ENCODE measurements at regions not wholly inside any gene's neighbourhood (a gene's known extent, or its start where the extent isn't known, plus 50 kb on each side); places are given as distances from the start of the nearest gene placed in this dataset.
"Not testable (repeated sequence)": the region's sequence is repeated elsewhere in the genome, so short reads cannot be mapped to it uniquely, and the experiment has no call there.

DNA sequence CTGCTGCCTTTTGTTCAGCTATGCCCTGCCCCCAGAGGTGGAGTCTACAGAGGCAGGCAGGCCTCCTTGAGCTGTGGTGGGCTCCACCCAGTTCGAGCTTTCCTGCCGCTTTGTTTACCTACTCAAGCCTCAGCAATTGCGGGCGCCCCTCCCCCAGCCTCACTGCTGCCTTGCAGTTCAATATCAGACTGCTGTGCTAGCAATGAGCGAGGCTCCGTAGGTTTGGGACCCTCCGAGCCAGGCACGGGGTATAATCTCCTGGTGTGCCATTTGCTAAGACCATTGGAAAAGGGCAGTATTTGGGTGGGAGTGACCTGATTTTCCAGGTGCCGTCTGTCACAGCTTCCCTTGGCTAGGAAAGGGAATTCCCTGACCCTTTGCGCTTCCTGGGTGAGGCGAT, 51.9 kb downstream of the DIPK2A start:
- DNase-seq, result not testable (repeated sequence)

DNA sequence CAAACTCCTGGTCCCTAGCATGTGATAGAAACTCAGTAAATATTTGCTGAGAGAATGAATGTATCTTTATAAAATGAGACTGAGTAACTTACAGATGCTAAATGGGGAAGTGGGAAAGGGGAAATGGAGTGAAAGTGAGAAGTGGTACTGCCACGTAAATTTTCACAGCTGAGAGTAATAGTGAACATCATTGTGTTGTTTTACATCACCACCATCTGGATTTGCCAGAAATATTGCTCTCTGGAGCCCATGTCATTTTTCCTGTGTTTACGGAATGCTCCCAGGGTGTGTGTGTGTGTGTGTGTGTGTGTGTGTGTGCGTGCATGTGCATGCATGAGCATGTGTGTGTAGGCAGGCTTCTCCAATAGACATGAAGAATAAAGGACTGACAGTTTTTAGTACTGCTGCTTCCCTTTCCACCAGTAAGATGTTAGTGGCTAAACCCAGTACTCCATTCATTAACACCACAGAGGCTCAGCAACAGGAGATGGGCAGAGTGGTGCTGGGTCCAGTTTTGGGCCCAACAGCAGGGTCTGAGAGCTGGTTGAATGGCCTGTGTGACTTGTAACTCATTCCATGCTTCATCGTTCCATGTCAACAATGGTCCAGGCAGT, 57.3 kb downstream of the DIPK2A start:
- peak in 5 of 58 donors; percentile 4 to 40 (median 19) for DNase-seq

DNA sequence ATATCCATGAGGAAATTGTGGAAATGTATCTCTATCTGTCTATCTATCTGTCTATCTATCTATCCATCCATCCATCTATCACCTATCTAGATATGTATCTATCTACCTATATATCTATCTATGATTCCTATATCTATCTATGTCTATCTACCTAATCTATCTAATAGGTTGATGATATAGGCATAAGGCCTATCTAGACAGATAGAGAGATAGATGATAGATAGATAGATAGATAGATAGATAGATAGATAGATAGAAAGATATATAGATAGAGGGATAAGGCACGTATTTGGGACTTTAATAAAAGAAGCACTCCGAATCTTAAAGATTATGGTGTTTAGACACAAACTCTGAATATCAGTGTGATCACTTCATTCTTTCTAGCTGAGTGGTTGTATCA, 58.1 kb downstream of the DIPK2A start:
- DNase-seq, result no peak

DNA sequence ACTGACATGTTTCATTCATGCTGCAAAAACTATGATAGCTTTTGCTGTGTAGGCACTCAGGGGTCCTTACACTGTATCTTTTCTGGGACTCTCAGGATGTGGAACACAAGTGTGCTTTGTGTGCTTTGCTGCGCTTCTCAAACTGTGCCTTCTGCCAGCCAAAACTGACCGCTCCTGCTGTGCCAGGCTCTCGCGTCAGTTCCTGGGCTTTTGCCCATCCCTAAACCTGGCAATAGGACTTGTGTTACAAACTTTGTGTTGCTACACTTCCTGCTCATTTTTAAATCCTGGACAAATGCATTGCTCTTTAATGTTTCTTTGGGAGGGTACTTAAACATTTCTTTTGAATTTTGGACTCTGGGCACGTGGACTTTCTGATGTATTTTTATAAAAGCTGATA, 60.3 kb downstream of the DIPK2A start:
- peak in 57 of 58 donors; percentile 18 to 97 (median 83) for DNase-seq

DNA sequence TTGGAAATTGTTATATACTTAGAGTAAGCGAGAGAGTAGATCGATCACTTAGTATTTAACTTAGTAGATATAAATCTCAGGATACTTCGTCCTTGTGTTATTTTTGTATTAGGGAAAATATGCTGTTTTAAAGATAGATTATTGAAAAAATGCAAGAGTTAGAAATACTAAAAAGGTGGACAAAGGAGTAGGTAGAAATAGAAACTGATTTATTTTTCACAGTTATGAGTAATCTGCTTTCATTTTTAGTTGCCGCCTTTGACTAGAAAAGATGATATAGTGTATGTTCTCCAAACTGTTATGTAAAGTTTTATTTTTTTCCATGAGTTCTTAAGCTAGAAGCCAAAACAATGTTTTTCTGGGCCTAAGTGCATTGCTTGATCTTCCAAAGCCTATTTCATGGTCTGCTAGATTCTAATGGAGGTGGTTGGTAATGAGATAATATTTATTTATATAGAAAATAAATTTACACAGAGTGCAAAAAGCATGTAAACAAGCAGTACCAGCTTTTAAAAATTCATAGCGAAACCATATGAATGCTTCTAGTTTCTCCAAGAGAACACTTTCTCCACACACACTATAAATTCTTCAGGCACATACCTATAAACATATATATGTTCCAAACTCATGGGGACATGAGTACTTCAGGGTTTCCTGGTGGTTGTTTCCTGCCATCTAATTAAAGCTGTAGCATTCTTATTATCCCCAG, 61.1 kb downstream of the DIPK2A start:
- no peak for DNase-seq

DNA sequence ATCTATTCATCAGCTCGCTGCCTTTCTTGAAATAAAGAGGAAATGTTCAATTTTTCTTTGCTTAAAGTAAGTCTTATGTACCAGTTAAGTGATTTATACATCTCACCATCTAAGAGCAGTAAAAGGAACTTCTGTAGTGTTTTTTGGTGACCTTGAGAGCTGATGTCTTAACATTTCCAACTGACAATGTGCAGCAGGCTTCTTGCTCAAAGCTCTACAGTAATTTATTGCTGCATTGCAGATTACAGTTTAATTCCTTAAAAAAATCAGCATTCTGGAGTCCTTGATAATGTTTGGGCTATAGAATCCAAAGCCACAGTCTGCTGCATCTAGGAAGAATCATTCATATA, 61.6 kb downstream of the DIPK2A start:
- DNase-seq, result no peak

DNA sequence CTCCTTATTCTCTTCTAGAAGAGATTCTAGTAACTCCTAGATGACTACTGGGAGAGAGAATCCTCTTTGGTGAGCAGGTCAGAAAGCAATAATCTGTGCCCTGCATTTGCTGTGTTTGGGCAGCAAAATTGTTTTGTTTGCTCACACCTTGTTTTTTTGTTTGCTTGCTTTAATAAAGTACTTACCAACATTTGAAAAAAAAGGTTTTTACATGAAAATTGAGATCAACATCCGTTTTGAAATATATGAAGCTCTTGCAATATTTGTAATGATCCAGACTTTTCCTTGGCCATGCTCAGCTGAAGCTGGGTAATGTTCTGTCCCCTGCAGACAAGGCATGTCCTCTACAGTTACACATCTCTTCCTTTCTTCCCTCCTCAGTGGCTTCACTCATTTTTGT, 62.2 kb downstream of the DIPK2A start:
- DNase-seq, result peak in 2 of 58 donors; percentile 5 to 10

DNA sequence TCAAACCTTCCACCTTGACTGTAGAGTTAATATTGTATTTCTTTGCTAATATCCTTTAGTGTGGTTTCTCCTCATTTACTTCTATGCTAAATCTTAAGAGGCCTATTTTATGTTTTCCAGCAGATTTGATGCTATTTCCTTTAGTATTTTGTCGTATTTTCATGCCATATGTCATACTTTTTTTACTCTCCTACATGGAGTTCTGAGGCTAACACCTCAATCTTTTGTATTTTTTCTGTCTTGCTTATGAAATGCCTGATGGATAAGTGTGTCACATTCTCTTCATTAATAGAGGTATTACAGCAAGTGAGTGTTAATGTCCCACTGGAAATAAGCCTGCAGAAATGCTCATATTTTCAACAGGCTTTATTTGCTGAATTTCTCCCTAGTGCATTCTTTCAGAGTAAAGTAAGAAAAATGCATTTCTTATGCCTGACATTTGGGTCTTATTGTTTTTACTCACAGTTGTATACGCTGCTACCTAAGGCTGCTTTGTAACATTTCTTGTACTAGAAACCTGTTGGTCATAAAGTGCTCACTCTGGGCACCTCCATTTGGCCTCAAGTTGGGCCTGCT, 63.2 kb downstream of the DIPK2A start:
- DNase-seq, result no peak

DNA sequence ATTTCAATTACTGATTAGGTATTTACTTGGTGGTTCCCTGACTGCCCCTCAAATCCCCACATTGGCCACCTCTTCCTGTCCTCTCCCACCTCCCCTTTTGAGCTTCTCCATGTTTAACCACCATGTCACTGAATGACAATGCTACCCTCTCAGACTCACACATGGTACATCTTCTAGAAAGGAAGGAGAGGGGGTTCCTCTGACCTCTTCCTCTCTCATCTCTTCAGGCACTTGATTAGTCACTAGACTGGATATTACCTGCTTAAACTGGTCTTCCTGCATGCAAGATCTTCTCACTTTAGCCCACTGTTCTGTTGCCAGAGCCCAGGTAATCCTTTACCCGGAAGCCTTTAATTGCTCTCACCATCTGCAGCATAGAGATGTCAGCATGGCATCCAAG, 64.9 kb downstream of the DIPK2A start:
- no peak for DNase-seq

DNA sequence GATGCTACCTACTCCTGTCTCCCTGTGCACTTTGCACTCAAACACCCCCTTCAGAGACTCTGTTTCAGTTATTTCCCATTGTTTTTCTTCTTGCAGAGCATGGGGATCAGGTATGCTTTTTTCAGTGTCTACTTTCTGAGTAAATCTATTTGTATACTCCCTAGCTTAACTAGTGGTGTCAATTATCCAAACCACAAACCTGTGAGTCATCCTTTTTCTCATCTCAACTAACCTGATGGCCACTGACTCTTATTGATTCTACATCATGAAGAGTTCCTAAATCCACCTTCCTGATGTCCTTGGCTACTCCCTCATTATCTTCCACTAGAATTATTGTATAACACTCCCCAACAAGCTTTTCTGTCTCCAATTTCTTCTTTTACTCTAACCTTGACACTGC, 68.0 kb downstream of the DIPK2A start:
- no peak for DNase-seq

DNA sequence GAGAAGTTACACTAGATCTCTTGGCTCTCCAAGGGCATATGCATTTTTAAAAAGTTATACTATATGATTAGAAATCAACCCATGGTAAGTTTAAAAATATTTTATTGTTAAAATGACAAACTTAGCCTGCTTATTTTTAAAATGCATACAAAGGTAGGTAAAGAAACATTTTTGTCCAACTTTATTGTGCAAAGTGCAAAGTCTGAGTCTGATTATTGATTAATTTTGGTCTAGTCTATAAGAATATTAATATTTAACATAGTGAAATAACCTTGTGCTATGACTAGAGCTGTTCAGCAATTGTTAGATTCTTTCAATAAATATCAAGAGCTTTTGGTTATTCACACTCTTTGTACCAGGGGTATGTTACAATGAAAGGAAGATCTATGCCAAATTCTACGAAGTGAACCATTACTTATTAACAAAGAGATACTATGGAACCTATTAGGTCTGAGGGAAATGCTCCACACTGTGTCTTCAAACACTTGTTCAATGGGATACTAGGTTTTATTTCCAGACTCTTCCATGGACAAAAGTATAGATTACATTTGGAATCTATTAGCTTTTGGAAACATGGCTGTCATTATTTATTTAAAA, 70.4 kb downstream of the DIPK2A start:
- DNase-seq, result no peak

DNA sequence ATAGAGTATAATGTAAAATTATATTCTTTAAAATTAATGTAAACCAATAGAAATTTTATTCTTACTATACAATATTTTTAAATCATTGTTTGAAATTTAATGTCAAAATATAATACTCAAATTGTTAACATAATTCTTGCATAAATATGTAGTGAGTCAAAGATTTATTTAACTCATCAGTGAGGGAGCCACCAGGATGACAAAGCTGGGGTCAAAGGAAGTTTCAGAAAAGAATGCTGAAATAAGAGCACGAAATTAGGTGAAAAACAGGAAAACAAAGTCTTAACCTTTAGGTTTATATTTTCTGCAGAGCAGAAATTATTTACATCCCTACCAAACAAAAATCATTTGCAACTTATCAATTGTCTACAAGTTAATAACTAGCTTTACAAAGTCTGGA, 74.1 kb downstream of the DIPK2A start:
- no peak for DNase-seq

DNA sequence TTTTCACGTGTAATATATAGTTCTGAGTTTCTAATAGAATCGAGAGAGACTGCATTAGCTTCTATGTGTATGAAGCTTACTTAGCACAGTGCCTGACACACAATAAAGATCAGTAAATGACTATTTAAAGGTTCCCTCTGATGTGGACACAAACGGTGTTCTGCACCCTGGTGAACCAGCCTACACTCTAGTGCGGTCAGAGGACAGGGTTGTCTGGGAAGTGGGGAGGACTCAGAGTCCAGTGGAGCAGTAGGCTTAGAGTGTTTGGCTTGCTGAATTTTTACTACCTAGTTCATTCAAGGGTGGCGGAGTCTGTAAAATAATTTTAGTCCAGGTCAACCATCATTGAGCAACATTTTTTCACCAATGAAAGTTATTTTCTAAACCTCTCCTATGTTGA, 77.8 kb downstream of the DIPK2A start:
- DNase-seq, result no peak

DNA sequence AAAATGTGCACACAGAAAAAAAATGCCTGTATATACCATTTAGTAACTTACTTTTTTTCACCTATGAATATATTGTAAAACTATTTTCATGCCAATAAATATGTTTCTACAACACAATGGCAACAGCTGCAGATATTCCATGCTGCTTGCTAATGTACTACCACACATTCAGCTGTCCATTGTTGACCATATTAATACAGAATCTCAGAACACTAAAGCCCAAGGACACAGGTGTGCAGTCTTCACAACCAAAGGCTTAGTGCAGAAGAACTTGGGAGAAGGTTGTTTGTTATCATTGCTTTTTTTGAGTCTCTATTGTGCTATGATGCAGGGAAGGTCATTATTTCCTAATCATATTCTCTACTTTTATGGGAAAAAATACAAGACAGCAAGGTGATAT, 79.6 kb downstream of the DIPK2A start:
- no peak for DNase-seq

DNA sequence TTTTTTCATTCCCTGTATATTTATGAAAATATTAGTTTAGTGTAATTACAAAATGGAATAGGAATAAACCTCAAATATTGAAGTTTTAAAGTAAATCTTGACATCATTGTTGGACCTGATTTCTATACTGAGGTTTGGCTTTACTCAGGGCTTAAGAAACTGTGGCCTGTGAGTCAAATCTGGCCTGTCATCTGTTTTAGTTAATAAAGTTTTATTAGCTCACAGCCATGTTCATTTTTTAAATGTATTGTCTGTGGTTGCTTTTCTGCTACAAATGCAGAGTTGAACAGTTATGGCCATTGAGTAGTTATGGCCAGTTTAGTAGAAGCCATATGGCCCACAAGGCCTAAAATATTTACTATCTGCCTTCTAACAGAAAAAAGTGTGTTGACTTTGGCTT, 80.7 kb downstream of the DIPK2A start:
- no peak for DNase-seq

DNA sequence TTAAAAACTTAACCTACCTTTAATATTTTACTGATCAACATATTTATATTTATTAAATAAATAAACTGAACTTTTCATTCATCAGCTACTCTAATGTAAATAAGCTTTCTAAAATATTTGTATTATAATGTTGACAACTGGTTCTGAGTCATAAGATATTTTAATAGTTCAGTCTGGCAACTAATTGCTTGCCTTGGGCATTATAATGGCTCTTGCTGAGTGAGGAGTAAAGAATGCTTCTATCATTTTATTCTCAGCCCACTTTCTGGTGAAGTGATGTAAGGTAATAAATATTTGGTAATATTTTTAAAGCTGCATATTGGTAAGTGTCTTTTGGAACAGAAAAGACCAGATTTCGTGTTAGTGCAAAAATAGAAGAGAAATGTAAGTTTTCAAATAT, 81.5 kb downstream of the DIPK2A start:
- DNase-seq, result no peak

DNA sequence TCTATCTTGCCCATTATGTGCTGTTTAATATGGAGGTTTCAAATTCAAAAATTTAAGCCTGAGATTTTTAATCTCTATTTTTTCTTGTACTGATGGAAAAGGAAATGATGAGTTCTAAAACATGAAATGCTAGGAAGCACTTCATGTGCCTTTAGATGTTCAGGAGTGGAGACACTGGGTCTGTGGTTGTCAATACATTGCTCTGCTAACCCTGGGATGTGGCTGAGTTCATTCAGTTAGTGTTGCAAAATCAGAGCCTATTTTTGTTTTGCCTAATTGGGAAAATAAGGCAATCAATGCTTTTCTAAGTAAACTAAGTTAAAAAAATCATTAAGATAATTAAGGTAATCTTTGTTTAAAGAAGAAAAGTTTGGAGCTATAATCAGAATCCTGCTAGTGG, 83.1 kb downstream of the DIPK2A start:
- DNase-seq, result no peak

DNA sequence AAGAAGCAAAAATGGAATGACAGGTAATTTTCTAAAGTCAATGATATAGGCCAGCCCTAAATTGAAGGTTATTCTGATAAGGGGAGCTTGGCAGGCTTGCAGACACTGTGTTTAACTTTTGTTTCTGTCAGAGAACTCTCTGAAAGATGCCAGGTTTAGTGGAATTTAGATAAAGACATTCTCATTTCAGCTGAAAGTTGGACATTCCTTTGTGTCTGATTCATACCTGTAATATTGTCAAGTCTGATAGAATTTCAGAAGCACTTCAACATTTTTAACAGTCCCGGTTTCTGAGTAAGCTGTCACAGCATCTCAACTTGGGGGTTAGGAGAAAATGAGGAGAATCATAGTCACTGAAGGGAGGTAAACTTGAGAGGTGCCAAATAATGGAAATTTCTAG, 84.0 kb downstream of the DIPK2A start:
- DNase-seq, result no peak

DNA sequence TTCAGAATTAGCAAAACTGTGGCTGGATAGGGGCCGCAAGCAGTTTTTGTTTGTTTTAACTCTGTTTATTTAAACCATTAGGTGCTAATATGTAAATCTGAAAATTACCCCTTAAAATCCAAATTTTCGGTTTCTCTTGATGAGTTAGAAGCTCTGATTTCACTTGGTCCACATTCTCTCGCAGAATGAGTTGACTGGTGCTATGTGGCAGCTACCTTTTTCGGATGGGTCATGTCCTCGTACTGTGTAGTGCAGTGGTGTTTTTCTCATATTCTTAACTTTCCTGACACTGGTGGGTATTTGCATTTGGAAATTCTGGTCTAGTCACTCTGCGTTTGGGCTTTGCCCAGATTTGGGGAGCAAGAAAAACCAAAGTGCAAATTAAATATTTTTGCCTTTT, 87.1 kb downstream of the DIPK2A start:
- no peak for DNase-seq

DNA sequence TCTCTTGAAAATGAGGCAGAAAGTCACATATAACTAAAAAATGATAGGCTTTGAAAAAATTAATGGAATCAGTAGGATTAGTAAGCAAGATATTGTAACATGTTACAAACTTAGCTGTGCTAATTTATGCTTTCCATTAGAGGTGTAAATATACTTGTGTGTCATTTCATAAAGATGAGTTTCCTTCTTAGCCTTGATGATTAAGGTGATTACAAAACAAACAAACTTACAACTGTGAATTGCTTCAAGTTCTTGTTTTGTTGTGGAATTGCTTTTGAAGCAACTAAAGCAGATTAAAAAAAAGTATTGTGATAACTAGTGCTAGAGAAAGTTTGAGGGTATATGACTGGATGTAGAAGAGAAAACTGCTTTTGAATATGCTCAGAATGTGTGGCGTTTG, 87.9 kb downstream of the DIPK2A start:
- DNase-seq, result no peak

DNA sequence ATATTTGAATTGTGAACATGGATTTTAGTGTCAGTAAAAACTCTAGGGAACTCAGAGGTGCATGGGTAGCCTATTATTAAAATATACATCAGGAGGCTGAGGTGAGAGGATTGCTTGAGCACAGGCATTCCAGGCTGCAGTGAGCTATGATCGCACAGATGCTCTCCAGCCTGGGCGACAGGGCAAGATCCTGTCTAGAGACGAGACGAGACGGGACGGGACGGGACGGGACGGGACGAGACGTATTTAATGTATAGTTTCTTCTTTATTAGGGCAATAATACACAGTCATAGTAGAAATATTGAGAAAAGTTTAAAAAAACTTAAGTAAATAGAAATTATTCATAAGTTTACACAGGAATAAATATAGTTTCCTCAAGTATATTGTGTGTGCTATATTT, 89.3 kb downstream of the DIPK2A start:
- no peak for DNase-seq

DNA sequence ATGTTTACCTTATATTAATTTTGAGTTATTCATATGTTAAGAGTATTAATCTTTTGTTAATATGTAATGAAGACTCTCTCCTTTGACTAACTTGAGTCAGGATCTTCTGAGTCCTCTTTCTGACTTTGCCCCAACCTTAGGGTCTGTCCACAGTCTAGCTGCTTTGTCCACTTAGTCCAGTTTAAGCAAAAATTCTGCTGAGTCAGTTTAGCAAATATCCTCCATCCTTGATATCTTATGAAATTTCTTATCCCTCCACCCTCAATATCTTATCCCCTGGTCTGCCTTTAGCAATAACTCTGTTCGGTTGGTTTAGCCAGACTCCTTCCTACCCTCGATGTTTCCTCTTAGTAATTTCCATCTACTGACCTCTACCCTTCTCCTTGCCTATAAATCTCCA, 91.7 kb downstream of the DIPK2A start:
- DNase-seq, result no peak

DNA sequence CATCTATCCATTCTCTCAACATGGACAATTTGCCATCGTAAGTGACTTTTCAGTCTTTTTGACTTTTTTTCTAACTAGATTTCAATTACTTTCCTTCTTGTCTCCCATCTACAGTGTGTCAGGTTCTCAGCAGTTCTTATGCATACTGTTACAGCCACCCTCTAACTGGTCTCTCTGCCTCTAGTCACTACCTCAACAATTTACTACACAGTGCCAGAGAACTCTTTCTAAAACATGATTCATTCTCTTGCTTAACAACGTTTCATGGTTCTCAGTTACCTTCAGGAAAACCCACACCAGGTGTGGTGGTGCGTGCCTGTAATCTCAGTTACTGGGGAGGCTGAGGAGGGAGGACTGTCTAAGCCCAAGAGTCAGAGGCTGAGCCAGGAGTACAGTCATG, 95.4 kb downstream of the DIPK2A start:
- DNase-seq, result no peak
